Neural cell (in vitro differentiated cells): ENCODE measurements at regions not wholly inside any gene's neighbourhood (a gene's known extent, or its start where the extent isn't known, plus 50 kb on each side); places are given as distances from the start of the nearest gene placed in this dataset.

Experiments used
- H2AFZ ChIP-seq: fragments of 200-600, 300-800 bp; sonication (generic), shearing (Covaris generic); 2 replicates; pipeline ENCODE4 v1.6.0; 2014; ENCODE audit warnings: low read depth, mild to moderate bottlenecking, antibody characterized with exemption, low read length, moderate library complexity
- H3F3A ChIP-seq: fragments of 200-600 bp; shearing (Covaris generic); 2 replicates; pipeline ENCODE4 v1.6.1; 2016; ENCODE audit warnings: mild to moderate bottlenecking, moderate library complexity, mixed read lengths, antibody characterized with exemption, low read length; ENCODE audit not compliant: insufficient read depth, poor library complexity, severe bottlenecking
- H3K27ac ChIP-seq: fragments of 200-600, 300-800 bp; sonication (generic), shearing (Covaris generic); 2 replicates; pipeline ENCODE4 v1.5.1; 2014; ENCODE audit warnings: mild to moderate bottlenecking, low read length, moderate library complexity
- H3K27me3 ChIP-seq: fragments of 300-800, 200-600 bp; sonication (generic), shearing (Covaris generic); 2 replicates; pipeline ENCODE4 v1.6.0; 2014; ENCODE audit warnings: mild to moderate bottlenecking, low read depth, low read length, moderate library complexity; ENCODE audit not compliant: insufficient read depth
- H3K36me3 ChIP-seq: fragments of 300-800, 200-600 bp; sonication (generic), shearing (Covaris generic); 2 replicates; pipeline ENCODE4 v1.5.1; 2014; ENCODE audit warnings: mild to moderate bottlenecking, antibody characterized with exemption, low read length, moderate library complexity; ENCODE audit not compliant: insufficient read depth
- H3K4me2 ChIP-seq: fragments of 300-800, 200-600 bp; sonication (generic), shearing (Covaris generic); 2 replicates; pipeline ENCODE4 v1.6.0; 2014; ENCODE audit warnings: mild to moderate bottlenecking, low read length
- H3K4me3 ChIP-seq: fragments of 300-800, 200-600 bp; sonication (generic), shearing (Covaris generic); 2 replicates; pipeline ENCODE4 v1.5.1; 2014; ENCODE audit warnings: mild to moderate bottlenecking, low read length, moderate library complexity
- H3K79me2 ChIP-seq: fragments of 200-600 bp; shearing (Covaris generic); replicated peaks from 2 replicates; pipeline ENCODE4 v1.6.0; 2014; ENCODE audit warnings: mild to moderate bottlenecking, low read length, moderate library complexity; ENCODE audit not compliant: insufficient read depth
- H3K9ac ChIP-seq: fragments of 300-800, 200-600 bp; sonication (generic), shearing (Covaris generic); 2 replicates; pipeline ENCODE4 v1.6.1; 2016; ENCODE audit warnings: mild to moderate bottlenecking, low read length, mixed read lengths
- H3K9me2 ChIP-seq: fragments of 200-600 bp; shearing (Covaris generic); 2 replicates; pipeline ENCODE4 v1.6.1; 2016; ENCODE audit warnings: mild to moderate bottlenecking, low read length, mixed read lengths; ENCODE audit not compliant: insufficient read depth
- H3K9me3 ChIP-seq: fragments of 200-600, 300-800 bp; sonication (generic), shearing (Covaris generic); 2 replicates; pipeline ENCODE4 v1.6.1; 2016; ENCODE audit warnings: mild to moderate bottlenecking, mixed run types, low read length, moderate library complexity, mixed read lengths
- H4K20me1 ChIP-seq: fragments of 200-600 bp; shearing (Covaris generic); 2 replicates; pipeline ENCODE4 v1.6.1; 2016; ENCODE audit warnings: mild to moderate bottlenecking, mixed run types; ENCODE audit not compliant: insufficient read depth
- CTCF ChIP-seq: fragments of 450-650 bp; IDR thresholded peaks from 2 replicates; pipeline ENCODE4 v1.5.1; 2014; ENCODE audit warnings: antibody characterized with exemption, mild to moderate bottlenecking, moderate library complexity; ENCODE audit not compliant: poor library complexity, severe bottlenecking
- EP300 ChIP-seq: fragments of 450-650 bp; conservative IDR thresholded peaks from 2 replicates; pipeline ENCODE4 v1.6.1; 2014; ENCODE audit warnings: antibody characterized with exemption, mild to moderate bottlenecking, moderate library complexity; ENCODE audit not compliant: poor library complexity, severe bottlenecking
- MXI1 ChIP-seq: fragments of 450-650 bp; conservative IDR thresholded peaks from 2 replicates; pipeline ENCODE4 v1.6.1; 2014; ENCODE audit warnings: antibody characterized with exemption, mild to moderate bottlenecking; ENCODE audit not compliant: poor library complexity, severe bottlenecking
- RAD21 ChIP-seq: fragments of 450-650 bp; conservative IDR thresholded peaks from 2 replicates; pipeline ENCODE4 v1.6.1; 2014; ENCODE audit warnings: antibody characterized with exemption, mild to moderate bottlenecking, moderate library complexity

GRCh38 chr6:71048320-71049164, 91.7 kb upstream of the B3GAT2 start:
- no peak overlapping the region for H3K9ac ChIP-seq
- no peaks in the 10 kb centered on the region for H3K27me3 ChIP-seq
- no peaks in the 10 kb centered on the region for H3F3A ChIP-seq
- no peaks in the 10 kb centered on the region for H3K36me3 ChIP-seq
- H3K4me2 ChIP-seq, result no peak overlapping the region
- H3K4me3 ChIP-seq, result no peak overlapping the region
- TF ChIP-seq CTCF, result no peak
- no peaks in the 10 kb centered on the region for H3K9me2 ChIP-seq
- H4K20me1 ChIP-seq, result no peaks in the 10 kb centered on the region
- H3K9me3 ChIP-seq, result no peaks in the 10 kb centered on the region
- no peak overlapping the region for H3K27ac ChIP-seq
- no peaks in the 10 kb centered on the region for H3K79me2 ChIP-seq
- H2AFZ ChIP-seq, result no peak overlapping the region

- no peak overlapping the region for H3K9ac ChIP-seq
- no peaks in the 10 kb centered on the region for H3F3A ChIP-seq
- H3K27me3 ChIP-seq, result no peaks in the 10 kb centered on the region
- H3K4me3 ChIP-seq, result no peak overlapping the region
- TF ChIP-seq CTCF, result no peak
- no peaks in the 10 kb centered on the region for H4K20me1 ChIP-seq
- H3K9me2 ChIP-seq, result no peaks in the 10 kb centered on the region
- H3K36me3 ChIP-seq, result no peaks in the 10 kb centered on the region
- no peaks in the 10 kb centered on the region for H3K9me3 ChIP-seq
- H2AFZ ChIP-seq, result no peak overlapping the region
- no peak overlapping the region for H3K27ac ChIP-seq
- no peak overlapping the region for H3K4me2 ChIP-seq
- no peaks in the 10 kb centered on the region for H3K79me2 ChIP-seq
Observed at GRCh38 chr6:71049198-71049770, 92.4 kb upstream of the B3GAT2 start.

- H3K27ac ChIP-seq, result no peak overlapping the region
- no peaks in the 10 kb centered on the region for H3K79me2 ChIP-seq
- no peaks in the 10 kb centered on the region for H3K9me3 ChIP-seq
- no peaks in the 10 kb centered on the region for H3K27me3 ChIP-seq
- no peak for TF ChIP-seq MXI1
- no peak for TF ChIP-seq RAD21
- TF ChIP-seq EP300, result no peak
- no peak overlapping the region for H2AFZ ChIP-seq
- H3K4me2 ChIP-seq, result no peak overlapping the region
- H3K36me3 ChIP-seq, result no peaks in the 10 kb centered on the region
- H3F3A ChIP-seq, result no peaks in the 10 kb centered on the region
- no peaks in the 10 kb centered on the region for H4K20me1 ChIP-seq
- H3K9me2 ChIP-seq, result no peaks in the 10 kb centered on the region
- H3K9ac ChIP-seq, result no peak overlapping the region
- H3K4me3 ChIP-seq, result no peak overlapping the region
Observed at GRCh38 chr6:71053475-71053874, 96.6 kb upstream of the B3GAT2 start.
